HepG2 (cell line): ENCODE measurements at regions not wholly inside any gene's neighbourhood (a gene's known extent, or its start where the extent isn't known, plus 50 kb on each side); places are given as distances from the start of the nearest gene placed in this dataset.
A peak's percentile ranks its signal among the peaks of the same experiment; 100 is the strongest.

ENCODE experiments used
- ATAC-seq: fragments of 200-7000 bp; cut with Tn5 transposase; 3 replicates; pipeline ENCODE4 v1.9.1; 2020; ENCODE audit warnings: mild to moderate bottlenecking, moderate library complexity
- BruUV-seq: library from RNA; stranded (reverse); fragments of 400-500 nt; replicated peaks from 2 replicates; lab custom pipeline; 2021; lab: Mats Ljungman, UMichigan
- CTCF ChIA-PET: fragments of 300-600 bp; formaldehyde crosslinking; extraction: SDS; loops from one replicate; lab custom pipeline; 2021; ENCODE audit warnings: low total read pairs, inconsistent platforms, low intra/inter-chr PET ratio; lab: Yijun Ruan, JAX
- POLR2A ChIA-PET: fragments of 350-600 bp; sonication (Branson Sonifier 250); formaldehyde crosslinking; loops from one replicate; lab custom pipeline; 2020; ENCODE audit warnings: antibody characterized with exemption, inconsistent platforms; lab: Yijun Ruan, JAX
- DNase-seq: peaks from one replicate; pipeline ENCODE4 v3.0.0-alpha.2; 2015; ENCODE audit warnings: low spot score
- FAIRE-seq: peaks from 3 replicates; lab custom pipeline; 2011; peaks lifted over from hg19 to GRCh38; lab: Jason Lieb, UNC
- H2AFZ ChIP-seq: one replicate; pipeline ENCODE4 v1.6.1; 2011; ENCODE audit warnings: low read length, inconsistent platforms
- H3K27ac ChIP-seq: fragments of 300-600 bp; 3 replicates; pipeline ENCODE4 v1.8.0; 2011; ENCODE audit warnings: mixed run types, mild to moderate bottlenecking, mixed read lengths, low read length, inconsistent platforms; ENCODE audit not compliant: insufficient read depth; ENCODE audit errors: extremely low read length
- H3K27me3 ChIP-seq, 2 experiments: fragments of 200-600 bp in 1 of 2; 2 replicates in 1 of 2; 3 replicates in 1 of 2; pipeline versions ENCODE4 v1.6.0 to v1.8.0; 2011; ENCODE audit warnings: low read length in 2 of 2, mild to moderate bottlenecking in 2 of 2, moderate library complexity in 2 of 2, inconsistent platforms in 1 of 2; ENCODE audit not compliant: insufficient read depth in 2 of 2, control insufficient read depth in 1 of 2
- H3K36me3 ChIP-seq, 2 experiments: fragments of 200-600 bp in 1 of 2; replicated peaks in 1 of 2; 2 replicates in 1 of 2; 3 replicates in 1 of 2; pipeline versions ENCODE4 v1.5.1 to v1.8.0; 2011; ENCODE audit warnings: low read length in 2 of 2, inconsistent platforms in 1 of 2; ENCODE audit not compliant: insufficient read depth in 2 of 2, control insufficient read depth in 1 of 2
- H3K4me1 ChIP-seq: 2 replicates; pipeline ENCODE4 v1.5.1; 2012; ENCODE audit warnings: low read length, inconsistent platforms; ENCODE audit not compliant: insufficient read depth
- H3K4me2 ChIP-seq: 2 replicates; pipeline ENCODE4 v1.6.0; 2011; ENCODE audit warnings: low read depth, low read length, inconsistent platforms
- H3K4me3 ChIP-seq, 3 experiments: fragments of 200-600 bp in 1 of 3; sonication (generic), shearing (Covaris generic) in 1 of 3; replicated peaks in 1 of 3; 2 replicates each; pipeline ENCODE4 v1.5.1; 2011 to 2016; ENCODE audit warnings: low read length in 3 of 3, inconsistent platforms in 2 of 3, low read depth in 2 of 3, mild to moderate bottlenecking in 2 of 3, control low read depth in 1 of 3, mixed read lengths in 1 of 3; ENCODE audit not compliant: insufficient read depth in 1 of 3
- H3K79me2 ChIP-seq: one replicate; pipeline ENCODE4 v1.6.1; 2011; ENCODE audit warnings: low read length, inconsistent platforms; ENCODE audit not compliant: insufficient read depth
- H3K9ac ChIP-seq: 2 replicates; pipeline ENCODE4 v1.6.0; 2011; ENCODE audit warnings: mild to moderate bottlenecking, low read depth, low read length, inconsistent platforms; ENCODE audit not compliant: insufficient read depth
- H3K9me3 ChIP-seq: 2 replicates; pipeline ENCODE4 v1.5.1; 2012; ENCODE audit warnings: mild to moderate bottlenecking, low read length
- H4K20me1 ChIP-seq: 2 replicates; pipeline ENCODE4 v1.6.0; 2011; ENCODE audit warnings: inconsistent platforms, mild to moderate bottlenecking, low read length, moderate library complexity; ENCODE audit not compliant: insufficient read depth
- AGO1 ChIP-seq: fragments of 200-400 bp; formaldehyde crosslinking; IDR thresholded peaks from 2 replicates; pipeline ENCODE4 v1.6.1; 2017; ENCODE audit warnings: mild to moderate bottlenecking, low read depth, low read length, moderate library complexity; ENCODE audit not compliant: poor library complexity, severe bottlenecking
- BRCA1 ChIP-seq: sonication (generic); formaldehyde crosslinking; IDR thresholded peaks from 2 replicates; pipeline ENCODE4 v1.4.0; 2020; ENCODE audit warnings: missing genetic modification reagents
- EHMT2 ChIP-seq: fragments of 200-600 bp; sonication (generic); IDR thresholded peaks from 2 replicates; pipeline ENCODE4 v1.7.0; 2017; ENCODE audit warnings: antibody characterized with exemption, low read depth, low read length, borderline replicate concordance
- KMT2B ChIP-seq: IDR thresholded peaks from 2 replicates; pipeline ENCODE4 v1.6.1; 2016; ENCODE audit warnings: missing genetic modification reagents, missing compliant biosample characterization
- MED13 ChIP-seq: sonication (generic); formaldehyde crosslinking; IDR thresholded peaks from 2 replicates; pipeline ENCODE4 v1.5.0; 2020; ENCODE audit warnings: missing genetic modification reagents
- MIER2 ChIP-seq: IDR thresholded peaks from 2 replicates; pipeline ENCODE4 v1.6.1; 2016; ENCODE audit warnings: missing biosample characterization, missing genetic modification reagents
- MTF1 ChIP-seq: sonication (generic); formaldehyde crosslinking; IDR thresholded peaks from 2 replicates; pipeline ENCODE4 v1.5.0; 2020; ENCODE audit warnings: missing genetic modification reagents
- RFXANK ChIP-seq: IDR thresholded peaks from 2 replicates; pipeline ENCODE4 v1.6.1; 2016
- ZNF616 ChIP-seq: sonication (generic); formaldehyde crosslinking; IDR thresholded peaks from 2 replicates; pipeline ENCODE4 v1.5.0; 2020; ENCODE audit warnings: low read depth, mild to moderate bottlenecking, missing genetic modification reagents
- WGBS: methylation state at CpG from one replicate; pipeline ENCODE4 v1.1.6; 2017; ENCODE audit warnings: low lambda C conversion rate; 5-methylcytosine and 5-hydroxymethylcytosine counted together
- in situ Hi-C: cut with HindIII; loops from 2 replicates; pipeline ENCODE4 v1.10.0; 2017; ENCODE audit warnings: low pct_unique_long_range_greater_than_20kb; ENCODE audit not compliant: extremely low pct_ligation_motif_present
- intact Hi-C: fragments of 100-400 bp; cut with micrococcal nuclease; formaldehyde crosslinking; loops from one replicate; pipeline ENCODE4 v1.10.0; 2022; ENCODE audit not compliant: unreplicated experiment
- TF ChIP-seq, protein P1 (sequence below), 2 experiments: IDR thresholded peaks; 2 replicates each; pipeline ENCODE4 v1.6.1; 2011 to 2012; ENCODE audit warnings: low read length in 2 of 2, borderline replicate concordance in 1 of 2, low read depth in 1 of 2, mild to moderate bottlenecking in 1 of 2, moderate library complexity in 1 of 2

DNA sequence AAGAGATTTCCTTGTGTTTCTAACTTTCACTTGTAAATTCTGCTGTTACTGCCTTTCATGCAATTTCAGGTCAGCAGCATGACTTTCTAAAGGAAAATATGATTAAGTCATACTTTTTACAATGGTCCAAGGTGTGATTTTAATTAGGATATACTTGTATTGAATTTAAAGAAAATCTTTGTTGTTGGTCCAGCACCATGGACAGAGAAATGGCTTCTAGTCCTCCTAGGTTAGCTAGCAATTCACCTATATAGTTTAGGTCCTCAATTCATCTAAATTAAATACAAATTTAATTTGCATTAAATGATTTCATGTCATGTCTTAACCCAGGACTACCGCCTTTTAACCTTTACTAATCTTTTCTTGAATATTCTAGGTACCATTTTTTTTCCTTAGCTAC is 304.9 kb upstream of the RPS6KA3 start:
- DNase-seq (no peak), FAIRE-seq (no peak), ATAC-seq (no peak)
- intact Hi-C loops, result no loop called here
- ChIA-PET CTCF (no interaction called here), POLR2A (no interaction called here)
- Histone ChIP-seq H3K4me1 (no peaks in the 10 kb centered on the region), H3K27ac (no peak overlapping the region), H3K79me2 (no peaks in the 10 kb centered on the region), H3K36me3 (no peaks in the 10 kb centered on the region), H3K9me3 (no peaks in the 10 kb centered on the region), H2AFZ (no peak overlapping the region), H3K4me3 (no peak overlapping the region), H3K9ac (no peak overlapping the region), H4K20me1 (no peaks in the 10 kb centered on the region), H3K27me3 (no peaks in the 10 kb centered on the region), H3K4me2 (no peak overlapping the region)
- BruUV-seq, result no TSS peak
- peak; percentile 87 for TF ChIP-seq MIER2 (CRISPR knock-in tag)
- TF ChIP-seq RFXANK (CRISPR knock-in tag), result no peak
- TF ChIP-seq KMT2B (CRISPR knock-in tag), result no peak
- peak; percentile 47; the same call in 1 of the 2 replicates for TF ChIP-seq EHMT2
- TF ChIP-seq AGO1, result no peak
- TF ChIP-seq ZNF616 (CRISPR knock-in tag), result no peak
- no peak for TF ChIP-seq BRCA1 (CRISPR knock-in tag)
- TF ChIP-seq, protein P1, sequence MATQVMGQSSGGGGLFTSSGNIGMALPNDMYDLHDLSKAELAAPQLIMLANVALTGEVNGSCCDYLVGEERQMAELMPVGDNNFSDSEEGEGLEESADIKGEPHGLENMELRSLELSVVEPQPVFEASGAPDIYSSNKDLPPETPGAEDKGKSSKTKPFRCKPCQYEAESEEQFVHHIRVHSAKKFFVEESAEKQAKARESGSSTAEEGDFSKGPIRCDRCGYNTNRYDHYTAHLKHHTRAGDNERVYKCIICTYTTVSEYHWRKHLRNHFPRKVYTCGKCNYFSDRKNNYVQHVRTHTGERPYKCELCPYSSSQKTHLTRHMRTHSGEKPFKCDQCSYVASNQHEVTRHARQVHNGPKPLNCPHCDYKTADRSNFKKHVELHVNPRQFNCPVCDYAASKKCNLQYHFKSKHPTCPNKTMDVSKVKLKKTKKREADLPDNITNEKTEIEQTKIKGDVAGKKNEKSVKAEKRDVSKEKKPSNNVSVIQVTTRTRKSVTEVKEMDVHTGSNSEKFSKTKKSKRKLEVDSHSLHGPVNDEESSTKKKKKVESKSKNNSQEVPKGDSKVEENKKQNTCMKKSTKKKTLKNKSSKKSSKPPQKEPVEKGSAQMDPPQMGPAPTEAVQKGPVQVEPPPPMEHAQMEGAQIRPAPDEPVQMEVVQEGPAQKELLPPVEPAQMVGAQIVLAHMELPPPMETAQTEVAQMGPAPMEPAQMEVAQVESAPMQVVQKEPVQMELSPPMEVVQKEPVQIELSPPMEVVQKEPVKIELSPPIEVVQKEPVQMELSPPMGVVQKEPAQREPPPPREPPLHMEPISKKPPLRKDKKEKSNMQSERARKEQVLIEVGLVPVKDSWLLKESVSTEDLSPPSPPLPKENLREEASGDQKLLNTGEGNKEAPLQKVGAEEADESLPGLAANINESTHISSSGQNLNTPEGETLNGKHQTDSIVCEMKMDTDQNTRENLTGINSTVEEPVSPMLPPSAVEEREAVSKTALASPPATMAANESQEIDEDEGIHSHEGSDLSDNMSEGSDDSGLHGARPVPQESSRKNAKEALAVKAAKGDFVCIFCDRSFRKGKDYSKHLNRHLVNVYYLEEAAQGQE (IDR thresholded peaks at IDR 0.05; ENCODE audit: borderline replicate concordance in 1 of 2, low read depth in 1 of 2, low read length in 2 of 2), result peak; percentile 25 to 92
- TF ChIP-seq MED13 (CRISPR knock-in tag), result no peak
- no peak for TF ChIP-seq MTF1 (CRISPR knock-in tag)
- in situ Hi-C loops, result no loop called here
- WGBS, result 25% methylated on average over 1 of the region's 1 CpG
